NCI-H146 treated with DMSO at 0.1 percent for 48 hours (cell line): ENCODE measurements at regions not wholly inside any gene's neighbourhood (a gene's known extent, or its start where the extent isn't known, plus 50 kb on each side); places are given as distances from the start of the nearest gene placed in this dataset.

Experiments
- DNase-seq: peaks from one replicate; lab custom pipeline; 2025; ENCODE audit not compliant: unreplicated experiment; lab: John Stamatoyannopoulos, UW

DNA sequence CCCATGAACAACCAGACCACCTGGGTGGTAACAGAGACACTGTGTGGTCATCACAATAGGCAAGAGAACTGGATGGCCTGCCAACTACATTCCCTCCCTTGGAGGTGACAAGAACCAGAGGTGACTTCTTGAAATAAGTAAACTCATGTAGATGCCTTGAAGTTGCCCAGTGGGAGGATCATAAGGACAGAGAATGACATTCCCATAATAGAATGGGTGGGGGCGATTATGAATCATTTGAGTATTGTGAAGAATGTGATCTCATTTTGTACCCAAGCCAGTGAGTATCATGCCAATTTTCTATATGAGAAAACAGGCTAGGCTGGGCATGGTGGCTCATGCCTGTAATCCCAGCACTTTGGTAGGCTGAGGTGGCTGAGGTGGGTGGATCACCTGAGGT is 211.4 kb upstream of the GYPC start:
- no peak for DNase-seq

GRCh38 chr2:126446106-126446695 is 209.8 kb upstream of the GYPC start:
- DNase-seq = no peak

GRCh38 chr2:126448611-126449010 is 207.3 kb upstream of the GYPC start:
- no peak for DNase-seq

DNA sequence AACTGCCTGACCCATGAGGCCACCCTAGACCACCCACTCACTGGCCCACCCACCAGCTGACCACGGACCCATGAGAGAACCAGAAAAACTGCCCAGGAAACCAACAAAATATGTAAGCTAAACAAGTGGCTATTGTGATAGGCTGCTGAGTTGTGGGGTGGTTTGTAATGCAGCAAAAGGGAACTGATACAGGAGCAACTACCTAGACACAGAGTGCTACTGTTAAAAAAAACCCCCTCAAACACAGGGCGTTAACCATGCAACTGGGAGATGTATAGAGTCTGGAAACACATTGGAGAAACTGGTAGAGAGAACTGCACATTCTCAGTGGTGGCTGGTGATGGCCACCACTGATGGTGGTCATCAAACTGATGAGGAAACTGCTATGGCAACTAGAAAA is 206.3 kb upstream of the GYPC start:
- no peak for DNase-seq

DNA sequence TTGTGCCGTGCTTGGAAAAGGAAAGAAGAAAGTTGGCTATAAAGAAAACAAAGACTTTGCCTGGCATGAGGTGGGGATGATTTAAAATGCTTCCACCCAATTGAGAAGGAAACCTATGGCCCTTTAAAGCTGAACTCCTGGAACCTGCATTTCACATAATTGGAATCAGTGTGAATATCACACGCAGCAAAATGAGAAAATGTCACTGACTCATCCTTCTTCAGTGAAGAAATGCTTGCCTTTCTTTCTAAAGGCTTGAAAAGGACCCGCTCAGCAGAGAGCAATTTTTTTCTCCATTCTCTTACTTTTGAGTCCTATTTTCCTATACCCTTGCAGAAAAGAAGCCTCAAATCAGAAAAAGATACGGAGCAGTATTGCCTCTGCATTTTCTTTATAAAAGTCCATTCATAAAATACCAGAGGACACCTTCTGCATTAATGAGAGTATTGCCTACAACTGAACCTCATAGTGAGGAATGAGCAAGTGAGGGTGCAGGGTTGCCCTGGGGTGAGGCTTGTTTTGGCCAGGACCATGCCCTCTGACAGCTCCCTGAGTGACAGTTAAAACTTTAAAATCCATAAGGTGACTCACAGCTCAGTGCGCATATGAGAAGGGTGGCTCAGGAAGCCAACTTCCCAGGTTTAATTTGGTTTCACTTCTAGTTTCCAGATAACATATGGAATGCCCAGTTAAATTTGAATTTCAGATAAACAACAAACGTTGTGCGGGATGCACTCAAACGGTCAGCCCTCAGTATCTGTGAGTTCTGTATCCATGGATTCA is 191.9 kb upstream of the GYPC start:
- no peak for DNase-seq

DNA sequence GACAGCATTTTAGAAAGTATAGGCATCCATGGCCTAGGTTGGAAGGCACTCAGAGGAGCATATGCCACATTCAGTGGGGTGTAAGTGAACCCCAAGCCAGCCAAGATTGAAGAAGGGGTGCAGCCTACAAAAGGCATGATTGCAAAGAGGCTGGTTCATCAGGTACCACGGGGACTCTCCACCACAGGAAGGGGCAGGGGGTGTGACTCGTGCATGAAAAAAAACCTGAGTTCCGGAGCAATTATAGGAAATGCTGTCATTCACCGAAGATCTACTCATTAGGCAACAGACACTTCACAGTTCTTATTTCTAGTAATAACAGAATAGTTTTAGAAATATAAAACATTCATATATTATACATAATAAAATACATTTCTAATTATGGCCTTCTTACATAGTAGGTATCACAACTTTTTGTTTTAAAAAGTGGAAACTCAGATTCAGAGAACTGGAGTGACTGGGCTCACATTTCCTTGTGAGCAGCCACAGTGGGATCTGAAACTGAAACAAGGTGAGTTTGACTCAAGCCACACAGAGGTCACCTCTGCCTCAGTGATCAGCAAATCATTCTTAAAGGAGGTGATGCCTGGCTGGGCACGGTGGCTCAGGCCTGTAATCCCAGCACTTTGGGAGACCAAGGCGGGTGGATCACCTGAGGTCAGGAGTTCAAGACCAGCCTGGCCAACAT is 188.4 kb upstream of the GYPC start:
- no peak for DNase-seq

- no peak for DNase-seq
These were observed 180.9 kb upstream of the GYPC start for GRCh38 chr2:126475031-126475430.

GRCh38 chr2:126476691-126477090 is 179.3 kb upstream of the GYPC start:
- DNase-seq = no peak

DNA sequence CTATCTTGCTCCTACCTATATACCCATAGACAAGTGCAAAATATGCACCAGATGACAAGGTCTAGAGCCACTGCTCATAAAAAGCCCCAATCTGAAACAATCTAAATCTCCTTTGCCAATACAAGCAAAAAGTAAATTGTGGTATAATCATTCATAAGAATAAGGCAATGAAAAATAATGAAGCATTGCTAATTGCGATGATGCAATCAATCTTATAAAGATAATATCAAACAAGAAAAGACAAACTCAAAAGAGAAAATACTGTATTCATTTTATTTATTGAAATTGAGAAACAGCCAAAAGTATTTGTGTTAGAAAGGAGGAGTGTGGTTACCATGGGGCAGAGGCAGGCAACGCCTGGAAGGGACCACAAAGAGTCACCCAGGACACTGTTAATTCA is 175.9 kb upstream of the GYPC start:
- no peak for DNase-seq

DNA sequence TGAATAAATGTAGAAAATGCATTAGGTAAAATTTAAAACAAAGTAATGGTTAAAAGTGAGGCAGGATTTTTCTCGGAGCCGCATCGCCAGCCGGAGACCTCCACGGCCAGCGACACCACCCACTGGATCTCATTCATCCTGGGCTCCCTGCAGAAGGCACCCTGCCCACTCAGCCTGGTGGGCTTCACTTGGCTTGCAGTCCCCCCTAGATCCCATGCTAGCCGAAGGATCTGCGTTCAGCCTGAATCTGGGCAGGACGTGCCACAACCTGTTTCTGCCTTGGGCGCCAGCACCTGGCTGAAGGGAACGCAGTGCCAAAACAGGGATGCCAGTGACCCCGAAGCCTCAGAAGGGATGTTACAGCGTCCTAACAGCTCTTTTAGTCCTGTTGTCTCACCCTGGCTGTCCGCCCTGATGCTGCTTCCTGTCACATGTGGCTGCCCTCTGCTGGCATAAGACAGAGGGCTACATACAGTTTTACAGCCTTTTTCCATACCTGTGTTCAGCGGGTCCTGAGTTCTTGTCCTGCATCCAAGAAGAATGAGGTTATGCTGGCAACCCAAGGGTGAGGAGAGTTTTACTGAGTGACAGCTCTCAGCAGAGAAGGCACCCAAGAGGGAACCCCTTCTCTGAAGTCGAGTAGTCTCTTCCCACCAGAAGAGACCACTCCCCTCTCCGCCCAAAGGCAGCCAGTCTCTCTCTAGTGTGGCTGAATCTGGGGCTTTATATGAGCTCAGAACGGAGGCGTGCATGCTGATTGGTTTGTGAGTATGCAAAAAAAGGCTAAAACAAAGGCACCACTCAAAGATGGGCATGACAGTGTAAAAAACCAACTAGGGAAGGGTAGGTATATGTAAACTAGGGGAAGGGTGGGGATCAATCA is 173.1 kb upstream of the GYPC start:
- no peak for DNase-seq

GRCh38 chr2:126494593-126494992 is 161.4 kb upstream of the GYPC start:
- DNase-seq = no peak

- no peak for DNase-seq
These were observed 160.8 kb upstream of the GYPC start for GRCh38 chr2:126495189-126495588.

- DNase-seq = no peak
These were observed 159.5 kb upstream of the GYPC start for GRCh38 chr2:126496493-126496892.

- DNase-seq = no peak
These were observed 152.5 kb upstream of the GYPC start for GRCh38 chr2:126503476-126503875.

- DNase-seq = no peak
These were observed 151.0 kb upstream of the GYPC start for GRCh38 chr2:126504949-126505348.

DNA sequence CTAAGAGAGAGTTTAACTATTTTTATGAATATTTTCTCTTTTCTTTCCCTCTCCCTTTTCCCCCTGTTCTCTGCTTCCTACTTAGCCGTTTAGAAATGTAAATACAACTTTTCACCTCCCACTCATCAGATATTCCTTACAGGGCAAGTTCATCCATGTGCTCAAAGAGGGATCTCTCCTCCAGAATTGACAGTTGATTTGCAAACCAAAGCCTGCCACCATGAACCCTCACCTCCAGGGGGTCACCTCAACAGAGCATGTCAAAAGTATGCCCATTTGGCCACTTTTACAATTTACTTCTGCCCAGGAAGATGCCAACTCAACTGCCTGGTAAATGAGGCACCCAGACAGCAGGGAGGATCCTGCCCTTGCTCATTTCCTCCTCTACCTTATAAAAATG is 149.2 kb upstream of the GYPC start:
- DNase-seq = no peak

DNA sequence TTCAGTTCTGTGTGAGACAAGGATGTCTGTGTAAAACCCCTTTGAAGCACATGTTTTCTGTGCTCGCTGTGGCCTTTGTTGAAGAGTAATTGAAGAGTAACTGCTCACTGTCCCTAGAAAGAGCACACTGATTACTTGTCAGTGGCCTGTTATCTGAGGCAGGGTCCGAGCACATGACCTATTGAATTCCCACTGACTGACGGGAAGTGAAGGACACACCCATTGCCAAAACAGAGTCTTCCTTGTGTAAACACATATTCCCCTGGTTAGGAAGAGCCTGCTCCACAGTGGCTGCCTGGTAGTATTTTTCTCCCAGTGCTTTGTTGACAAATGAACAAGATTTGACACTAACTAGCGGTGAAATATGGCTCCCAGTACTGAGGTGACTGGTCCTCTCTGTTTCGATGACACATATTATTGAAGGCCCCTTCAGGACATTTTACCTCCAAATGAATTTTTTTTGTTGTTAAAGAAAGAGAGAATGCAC is 148.5 kb upstream of the GYPC start:
- no peak for DNase-seq

DNA sequence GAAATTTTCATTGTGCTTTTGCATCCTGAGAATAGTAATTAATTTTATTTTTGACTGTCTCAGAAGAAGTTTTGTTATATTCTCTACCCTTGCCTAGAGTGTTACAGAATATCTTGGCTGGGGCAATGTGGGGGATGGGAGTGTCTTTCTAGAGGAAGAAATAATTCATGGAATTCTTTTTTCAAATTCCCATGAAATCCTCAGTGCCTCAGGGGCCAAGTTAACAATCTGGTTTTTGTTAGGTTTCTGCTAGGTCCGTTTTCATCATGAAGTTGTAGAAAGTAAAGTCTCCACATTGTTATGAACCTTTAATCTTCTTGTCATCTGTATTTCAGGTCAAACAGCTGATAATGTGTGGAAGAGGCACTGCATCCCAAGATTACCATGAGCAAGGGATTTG is 145.6 kb upstream of the GYPC start:
- no peak for DNase-seq

DNA sequence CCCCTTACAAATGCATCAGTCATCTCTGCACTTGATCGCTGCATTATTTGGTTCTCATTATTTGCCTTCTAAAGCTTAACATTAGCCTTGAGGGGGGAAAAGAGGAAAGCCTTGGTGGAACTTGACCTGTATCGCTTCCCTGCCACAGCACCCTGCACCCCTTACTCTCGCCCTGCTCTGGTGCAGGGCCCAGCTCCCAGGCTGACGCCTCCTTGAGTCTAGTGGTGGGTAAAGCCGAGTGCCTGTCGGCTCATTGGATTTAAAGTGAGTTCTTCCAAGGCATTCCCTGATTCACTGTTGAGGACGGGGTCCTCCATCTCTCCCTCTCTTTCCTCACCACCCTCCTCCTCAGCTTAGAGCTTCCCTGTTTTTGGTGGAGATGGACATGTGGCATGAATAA is 145.0 kb upstream of the GYPC start:
- no peak for DNase-seq

GRCh38 chr2:126512026-126512425 is 143.9 kb upstream of the GYPC start:
- DNase-seq = no peak

- DNase-seq = no peak
These were observed 142.9 kb upstream of the GYPC start for GRCh38 chr2:126513033-126513432.
